K562 (cell line): ENCODE measurements at regions not wholly inside any gene's neighbourhood (a gene's known extent, or its start where the extent isn't known, plus 50 kb on each side); places are given as distances from the start of the nearest gene placed in this dataset.

ENCODE experiments used
- ATAC-seq: fragments of 200-7000 bp; cut with Tn5 transposase; 3 replicates; pipeline ENCODE4 v1.9.1; 2020; ENCODE audit warnings: moderate library complexity
- BruUV-seq: library from RNA; stranded (reverse); fragments of 400-500 nt; replicated peaks from 2 replicates; lab custom pipeline; 2021; lab: Mats Ljungman, UMichigan
- CTCF ChIA-PET: fragments of 300-600 bp; formaldehyde crosslinking; extraction: SDS; loops from one replicate; lab custom pipeline; 2021; ENCODE audit warnings: low intra/inter-chr PET ratio; lab: Yijun Ruan, JAX
- POLR2A ChIA-PET: fragments of 300-600, 350-650 bp; sonication (Branson Sonifier 250); formaldehyde crosslinking; extraction: SDS; loops from one replicate; lab custom pipeline; 2021; ENCODE audit warnings: antibody characterized with exemption, inconsistent platforms; lab: Yijun Ruan, JAX
- DNase-seq, 4 experiments: peaks; one replicate each; pipeline versions ENCODE4 v3.0.0 to v3.0.0-alpha.2; 2011 to 2018; ENCODE audit warnings: low spot score in 3 of 4, mixed read lengths in 3 of 4; ENCODE audit errors: extremely low read depth in 1 of 4
- FAIRE-seq: peaks from 2 replicates; lab custom pipeline; 2011; peaks lifted over from hg19 to GRCh38; lab: Jason Lieb, UNC
- H2AFZ ChIP-seq: 2 replicates; pipeline ENCODE4 v1.6.0; 2011; ENCODE audit warnings: low read depth, low read length, control low read depth, inconsistent platforms
- H3K27ac ChIP-seq: fragments of 200-600 bp; 3 replicates; pipeline ENCODE4 v1.8.0; 2011; ENCODE audit warnings: low read depth, mild to moderate bottlenecking, control low read depth, inconsistent platforms, low read length, moderate library complexity, mixed read lengths; ENCODE audit errors: extremely low read depth
- H3K27me3 ChIP-seq, 2 experiments: fragments of 300-600 bp in 1 of 2; 2 replicates in 1 of 2; 3 replicates in 1 of 2; pipeline versions ENCODE4 v1.6.0 to v1.8.0; 2011; ENCODE audit warnings: inconsistent platforms in 2 of 2, low read length in 2 of 2, mild to moderate bottlenecking in 1 of 2, mixed read lengths in 1 of 2, moderate library complexity in 1 of 2; ENCODE audit not compliant: control insufficient read depth in 2 of 2, insufficient read depth in 2 of 2
- H3K36me3 ChIP-seq: fragments of 300-600 bp; 3 replicates; pipeline ENCODE4 v1.8.0; 2011; ENCODE audit warnings: mild to moderate bottlenecking, low read length, inconsistent platforms; ENCODE audit not compliant: control insufficient read depth, insufficient read depth
- H3K4me1 ChIP-seq, 2 experiments: fragments of 200-600 bp in 1 of 2; replicated peaks in 1 of 2; 2 replicates in 1 of 2; 3 replicates in 1 of 2; pipeline versions ENCODE4 v1.5.1 to v1.8.0; 2011; ENCODE audit warnings: inconsistent platforms in 2 of 2, low read length in 2 of 2, mild to moderate bottlenecking in 1 of 2, mixed read lengths in 1 of 2, moderate library complexity in 1 of 2; ENCODE audit not compliant: control insufficient read depth in 2 of 2, insufficient read depth in 2 of 2
- H3K4me2 ChIP-seq: 2 replicates; pipeline ENCODE4 v1.6.1; 2011; ENCODE audit warnings: low read length, control low read depth, inconsistent platforms, mixed read lengths; ENCODE audit not compliant: insufficient read depth
- H3K4me3 ChIP-seq: fragments of 200-600 bp; sonication (generic), shearing (Covaris generic); 2 replicates; pipeline ENCODE4 v1.5.1; 2016; ENCODE audit warnings: control low read depth, inconsistent platforms
- H3K79me2 ChIP-seq: fragments of 200-600 bp; 3 replicates; pipeline ENCODE4 v1.8.0; 2011; ENCODE audit warnings: low read length, inconsistent platforms; ENCODE audit not compliant: control insufficient read depth, insufficient read depth
- H3K9ac ChIP-seq, 2 experiments: 2 replicates each; pipeline versions ENCODE4 v1.6.0 to v1.6.1; 2011; ENCODE audit warnings: low read depth in 2 of 2, low read length in 2 of 2, control low read depth in 1 of 2, inconsistent platforms in 1 of 2, mild to moderate bottlenecking in 1 of 2, mixed read lengths in 1 of 2; ENCODE audit not compliant: insufficient read depth in 1 of 2
- H3K9me1 ChIP-seq: one replicate; pipeline ENCODE4 v1.6.0; 2011; ENCODE audit warnings: inconsistent platforms, mild to moderate bottlenecking, low read length, moderate library complexity; ENCODE audit not compliant: control insufficient read depth, insufficient read depth
- H3K9me3 ChIP-seq: replicated peaks from 2 replicates; pipeline ENCODE4 v1.5.1; 2011; ENCODE audit warnings: low read depth, low read length, inconsistent platforms; ENCODE audit not compliant: control insufficient read depth, insufficient read depth
- H4K20me1 ChIP-seq: replicated peaks from 2 replicates; pipeline ENCODE4 v1.6.1; 2011; ENCODE audit warnings: low read length, inconsistent platforms, mixed read lengths; ENCODE audit not compliant: control insufficient read depth, insufficient read depth
- CBX8 ChIP-seq: fragments of 200-600 bp; sonication (generic); IDR thresholded peaks from 2 replicates; pipeline ENCODE4 v1.6.1; 2012; ENCODE audit warnings: borderline replicate concordance, mixed run types, low read depth, mild to moderate bottlenecking, moderate library complexity, mixed read lengths, low read length, control low read depth, inconsistent platforms; ENCODE audit not compliant: poor library complexity, severe bottlenecking; ENCODE audit errors: extremely low read depth
- HNRNPH1 ChIP-seq: fragments of 200-400 bp; formaldehyde crosslinking; optimal IDR thresholded peaks from 2 replicates; pipeline ENCODE3; 2017; ENCODE audit warnings: low read depth, mild to moderate bottlenecking, low read length, moderate library complexity
- NBN ChIP-seq: fragments of 450-650 bp; IDR thresholded peaks from 2 replicates; pipeline ENCODE4 v1.6.1; 2016; ENCODE audit warnings: low read depth, mild to moderate bottlenecking
- NCOA4 ChIP-seq: fragments of 450-650 bp; IDR thresholded peaks from 2 replicates; pipeline ENCODE4 v1.6.1; 2018; ENCODE audit warnings: mild to moderate bottlenecking; ENCODE audit not compliant: partially characterized antibody
- POLR2A ChIP-seq: fragments of 450-650 bp; conservative IDR thresholded peaks from 2 replicates; pipeline ENCODE4 v1.6.1; 2016
- PYGO2 ChIP-seq: fragments of 450-650 bp; IDR thresholded peaks from 2 replicates; pipeline ENCODE4 v1.6.1; 2016; ENCODE audit warnings: mild to moderate bottlenecking, missing genetic modification characterization, moderate library complexity, missing compliant biosample characterization
- SP2 ChIP-seq: IDR thresholded peaks from 2 replicates; pipeline ENCODE4 v1.6.1; 2011; ENCODE audit warnings: mild to moderate bottlenecking, low read depth, low read length, moderate library complexity; ENCODE audit not compliant: poor library complexity, severe bottlenecking; ENCODE audit errors: extremely low read depth
- TARDBP ChIP-seq: fragments of 450-650 bp; IDR thresholded peaks from 2 replicates; pipeline ENCODE4 v1.6.1; 2016
- TCF3 ChIP-seq: sonication (generic); formaldehyde crosslinking; IDR thresholded peaks from 2 replicates; pipeline ENCODE4 v1.4.0; 2020; ENCODE audit warnings: mild to moderate bottlenecking, missing genetic modification reagents
- TCFL5 ChIP-seq: fragments of 250-450 bp; sonication (Bioruptor Pico); conservative IDR thresholded peaks from 2 replicates; pipeline ENCODE4 v1.6.1; 2021; ENCODE audit warnings: mild to moderate bottlenecking, moderate library complexity, matching md5 sums
- TGIF2 ChIP-seq: sonication (generic); formaldehyde crosslinking; IDR thresholded peaks from 2 replicates; pipeline ENCODE4 v1.8.1; 2022; ENCODE audit warnings: mild to moderate bottlenecking, missing genetic modification reagents, moderate library complexity
- ZNF212 ChIP-seq: fragments of 450-650 bp; formaldehyde crosslinking; IDR thresholded peaks from 2 replicates; pipeline ENCODE4 v1.4.0; 2020; ENCODE audit warnings: mild to moderate bottlenecking
- ZNF561 ChIP-seq: fragments of 450-650 bp; formaldehyde crosslinking; conservative IDR thresholded peaks from 2 replicates; pipeline ENCODE4 v1.4.0; 2020; ENCODE audit warnings: mild to moderate bottlenecking, moderate library complexity
- ZNF696 ChIP-seq: fragments of 250-450 bp; sonication (Bioruptor Pico); conservative IDR thresholded peaks from 2 replicates; pipeline ENCODE4 v1.4.0; 2020; ENCODE audit warnings: mild to moderate bottlenecking, moderate library complexity
- WGBS: fragments of 100-300 bp; shearing (Covaris generic); methylation state at CpG from one replicate; pipeline ENCODE4 v1.1.6; 2016; ENCODE audit warnings: low coverage, mixed read lengths; ENCODE audit not compliant: insufficient coverage; ENCODE audit errors: missing lambda C conversion rate; 5-methylcytosine and 5-hydroxymethylcytosine counted together
- in situ Hi-C: fragments of 300-500 bp; cut with MboI; formaldehyde crosslinking; loops from 4 replicates; pipeline ENCODE4 v1.15.0; 2018; ENCODE audit warnings: inconsistent platforms, mixed read lengths
- intact Hi-C: fragments of 100-400 bp; cut with micrococcal nuclease; formaldehyde crosslinking; loops from 2 replicates; pipeline ENCODE4 v1.14.2; 2022
- TF ChIP-seq, protein P1 (sequence below), 2 experiments: fragments of 450-650 bp in 1 of 2; IDR thresholded peaks; 2 replicates each; pipeline ENCODE4 v1.6.1; 2011 to 2017; ENCODE audit warnings: low read depth in 2 of 2, antibody characterized with exemption in 1 of 2, borderline replicate concordance in 1 of 2, low read length in 1 of 2, mild to moderate bottlenecking in 1 of 2, mixed read lengths in 1 of 2; ENCODE audit not compliant: control insufficient read depth in 1 of 2
- TF ChIP-seq, protein P2 (sequence below): fragments of 250-450 bp; sonication (Bioruptor Pico); IDR thresholded peaks from 2 replicates; pipeline ENCODE4 v1.8.0; 2021; ENCODE audit warnings: moderate library complexity, mild to moderate bottlenecking, inconsistent platforms
- TF ChIP-seq, protein P3 (sequence below): fragments of 250-450 bp; sonication (Bioruptor Pico); IDR thresholded peaks from 2 replicates; pipeline ENCODE4 v1.4.0; 2020; ENCODE audit warnings: mild to moderate bottlenecking, moderate library complexity, borderline replicate concordance

DNA sequence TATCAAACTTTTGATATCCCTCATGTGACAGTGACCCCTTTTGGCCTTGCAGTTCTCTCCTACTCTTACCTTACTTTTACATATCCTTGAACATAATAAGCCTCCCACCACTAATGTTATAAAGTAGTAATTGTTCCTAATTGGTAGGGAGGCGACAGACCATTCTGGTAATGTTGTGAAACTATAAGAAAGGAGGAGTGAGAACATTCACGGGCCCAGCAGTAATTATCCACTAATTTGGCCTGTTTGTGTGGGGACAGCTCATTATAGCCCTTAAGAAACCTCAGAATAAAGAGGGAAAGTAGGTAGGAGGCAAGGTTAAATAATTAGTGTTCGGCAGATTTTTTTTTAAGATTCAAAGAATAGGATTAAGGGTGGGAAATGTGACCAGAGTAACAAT is 1046.5 kb upstream of the ARRDC3 start:
- Histone ChIP-seq H4K20me1 (no peaks in the 10 kb centered on the region), H3K9ac (no peak overlapping the region), H3K27me3 (no peaks in the 10 kb centered on the region), H2AFZ (no peak overlapping the region), H3K79me2 (no peaks in the 10 kb centered on the region), H3K36me3 (no peaks in the 10 kb centered on the region), H3K4me1 (no peaks in the 10 kb centered on the region), H3K4me2 (no peak overlapping the region)
- no peak for ATAC-seq
- no TSS peak for BruUV-seq
- intact Hi-C loops: no loop called here
- POLR2A ChIA-PET: no interaction called here
- in situ Hi-C loops: no loop called here
- FAIRE-seq: no peak
- DNase-seq: no peak
- WGBS: 6% methylated on average over 3 of the region's 3 CpGs
- TF ChIP-seq PYGO2 (tag) (no peak), CBX8 (no peak), ZNF561 (no peak), TCFL5 (no peak), NCOA4 (no peak), ZNF696 (no peak), ZNF212 (CRISPR knock-in tag) (no peak), NBN (no peak), HNRNPH1 (no peak), SP2 (no peak), POLR2A (no peak), TCF3 (no peak), TGIF2 (CRISPR knock-in tag) (no peak), TARDBP (no peak)
- TF ChIP-seq, protein P1, sequence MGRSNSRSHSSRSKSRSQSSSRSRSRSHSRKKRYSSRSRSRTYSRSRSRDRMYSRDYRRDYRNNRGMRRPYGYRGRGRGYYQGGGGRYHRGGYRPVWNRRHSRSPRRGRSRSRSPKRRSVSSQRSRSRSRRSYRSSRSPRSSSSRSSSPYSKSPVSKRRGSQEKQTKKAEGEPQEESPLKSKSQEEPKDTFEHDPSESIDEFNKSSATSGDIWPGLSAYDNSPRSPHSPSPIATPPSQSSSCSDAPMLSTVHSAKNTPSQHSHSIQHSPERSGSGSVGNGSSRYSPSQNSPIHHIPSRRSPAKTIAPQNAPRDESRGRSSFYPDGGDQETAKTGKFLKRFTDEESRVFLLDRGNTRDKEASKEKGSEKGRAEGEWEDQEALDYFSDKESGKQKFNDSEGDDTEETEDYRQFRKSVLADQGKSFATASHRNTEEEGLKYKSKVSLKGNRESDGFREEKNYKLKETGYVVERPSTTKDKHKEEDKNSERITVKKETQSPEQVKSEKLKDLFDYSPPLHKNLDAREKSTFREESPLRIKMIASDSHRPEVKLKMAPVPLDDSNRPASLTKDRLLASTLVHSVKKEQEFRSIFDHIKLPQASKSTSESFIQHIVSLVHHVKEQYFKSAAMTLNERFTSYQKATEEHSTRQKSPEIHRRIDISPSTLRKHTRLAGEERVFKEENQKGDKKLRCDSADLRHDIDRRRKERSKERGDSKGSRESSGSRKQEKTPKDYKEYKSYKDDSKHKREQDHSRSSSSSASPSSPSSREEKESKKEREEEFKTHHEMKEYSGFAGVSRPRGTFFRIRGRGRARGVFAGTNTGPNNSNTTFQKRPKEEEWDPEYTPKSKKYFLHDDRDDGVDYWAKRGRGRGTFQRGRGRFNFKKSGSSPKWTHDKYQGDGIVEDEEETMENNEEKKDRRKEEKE (IDR thresholded peaks at IDR 0.05; ENCODE audit: borderline replicate concordance in 1 of 2, control insufficient read depth in 1 of 2, low read depth in 2 of 2, low read length in 1 of 2): no peak
- TF ChIP-seq, protein P2, sequence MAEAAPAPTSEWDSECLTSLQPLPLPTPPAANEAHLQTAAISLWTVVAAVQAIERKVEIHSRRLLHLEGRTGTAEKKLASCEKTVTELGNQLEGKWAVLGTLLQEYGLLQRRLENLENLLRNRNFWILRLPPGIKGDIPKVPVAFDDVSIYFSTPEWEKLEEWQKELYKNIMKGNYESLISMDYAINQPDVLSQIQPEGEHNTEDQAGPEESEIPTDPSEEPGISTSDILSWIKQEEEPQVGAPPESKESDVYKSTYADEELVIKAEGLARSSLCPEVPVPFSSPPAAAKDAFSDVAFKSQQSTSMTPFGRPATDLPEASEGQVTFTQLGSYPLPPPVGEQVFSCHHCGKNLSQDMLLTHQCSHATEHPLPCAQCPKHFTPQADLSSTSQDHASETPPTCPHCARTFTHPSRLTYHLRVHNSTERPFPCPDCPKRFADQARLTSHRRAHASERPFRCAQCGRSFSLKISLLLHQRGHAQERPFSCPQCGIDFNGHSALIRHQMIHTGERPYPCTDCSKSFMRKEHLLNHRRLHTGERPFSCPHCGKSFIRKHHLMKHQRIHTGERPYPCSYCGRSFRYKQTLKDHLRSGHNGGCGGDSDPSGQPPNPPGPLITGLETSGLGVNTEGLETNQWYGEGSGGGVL (CRISPR knock-in tag): no peak
- TF ChIP-seq, protein P3, sequence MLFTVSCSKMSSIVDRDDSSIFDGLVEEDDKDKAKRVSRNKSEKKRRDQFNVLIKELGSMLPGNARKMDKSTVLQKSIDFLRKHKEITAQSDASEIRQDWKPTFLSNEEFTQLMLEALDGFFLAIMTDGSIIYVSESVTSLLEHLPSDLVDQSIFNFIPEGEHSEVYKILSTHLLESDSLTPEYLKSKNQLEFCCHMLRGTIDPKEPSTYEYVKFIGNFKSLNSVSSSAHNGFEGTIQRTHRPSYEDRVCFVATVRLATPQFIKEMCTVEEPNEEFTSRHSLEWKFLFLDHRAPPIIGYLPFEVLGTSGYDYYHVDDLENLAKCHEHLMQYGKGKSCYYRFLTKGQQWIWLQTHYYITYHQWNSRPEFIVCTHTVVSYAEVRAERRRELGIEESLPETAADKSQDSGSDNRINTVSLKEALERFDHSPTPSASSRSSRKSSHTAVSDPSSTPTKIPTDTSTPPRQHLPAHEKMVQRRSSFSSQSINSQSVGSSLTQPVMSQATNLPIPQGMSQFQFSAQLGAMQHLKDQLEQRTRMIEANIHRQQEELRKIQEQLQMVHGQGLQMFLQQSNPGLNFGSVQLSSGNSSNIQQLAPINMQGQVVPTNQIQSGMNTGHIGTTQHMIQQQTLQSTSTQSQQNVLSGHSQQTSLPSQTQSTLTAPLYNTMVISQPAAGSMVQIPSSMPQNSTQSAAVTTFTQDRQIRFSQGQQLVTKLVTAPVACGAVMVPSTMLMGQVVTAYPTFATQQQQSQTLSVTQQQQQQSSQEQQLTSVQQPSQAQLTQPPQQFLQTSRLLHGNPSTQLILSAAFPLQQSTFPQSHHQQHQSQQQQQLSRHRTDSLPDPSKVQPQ (CRISPR knock-in tag): no peak
- TF ChIP-seq, all 486 proteins: peak for 0
- H3K27ac ChIP-seq: no peak overlapping the region
- H3K9me1 ChIP-seq: no peaks in the 10 kb centered on the region
- no peak overlapping the region for H3K4me3 ChIP-seq
- no peaks in the 10 kb centered on the region for H3K9me3 ChIP-seq
- CTCF ChIA-PET: no interaction called here
